NB4 (cell line): ENCODE measurements at regions not wholly inside any gene's neighbourhood (a gene's known extent, or its start where the extent isn't known, plus 50 kb on each side); places are given as distances from the start of the nearest gene placed in this dataset.

Source experiments
- MAX ChIP-seq: IDR thresholded peaks from 2 replicates; pipeline ENCODE4 v1.6.1; 2011; ENCODE audit warnings: low read depth, low read length
- MYC ChIP-seq: IDR thresholded peaks from 2 replicates; pipeline ENCODE4 v1.6.1; 2011; ENCODE audit warnings: low read depth, low read length
- POLR2A ChIP-seq: IDR thresholded peaks from 2 replicates; pipeline ENCODE4 v1.6.1; 2011; ENCODE audit warnings: mild to moderate bottlenecking; ENCODE audit not compliant: insufficient read length; ENCODE audit errors: extremely low read depth
- TF ChIP-seq, protein P1 (sequence below): IDR thresholded peaks from one replicate; pipeline ENCODE4 v1.5.1; 2012; ENCODE audit warnings: low read depth, low read length

DNA sequence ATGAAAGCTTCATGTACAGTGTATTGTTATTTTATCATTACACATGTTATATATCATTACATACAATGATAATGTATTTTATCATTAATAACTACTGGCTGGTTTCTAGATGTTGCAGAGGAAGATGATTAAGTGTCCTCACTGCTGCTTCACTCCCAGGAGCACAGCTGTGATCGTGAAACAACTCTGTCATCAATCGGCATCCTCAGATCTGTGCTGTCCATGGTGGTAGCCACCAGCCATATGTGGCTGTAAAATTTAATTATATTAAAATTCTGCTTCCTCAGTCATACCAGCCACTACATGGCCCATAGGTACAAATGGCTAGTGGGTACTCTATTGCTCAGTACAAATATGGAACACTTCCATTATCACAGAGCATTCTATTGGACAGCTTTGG, 379.4 kb upstream of the CFAP20DC start:
- TF ChIP-seq POLR2A, result no peak
- TF ChIP-seq, protein P1, sequence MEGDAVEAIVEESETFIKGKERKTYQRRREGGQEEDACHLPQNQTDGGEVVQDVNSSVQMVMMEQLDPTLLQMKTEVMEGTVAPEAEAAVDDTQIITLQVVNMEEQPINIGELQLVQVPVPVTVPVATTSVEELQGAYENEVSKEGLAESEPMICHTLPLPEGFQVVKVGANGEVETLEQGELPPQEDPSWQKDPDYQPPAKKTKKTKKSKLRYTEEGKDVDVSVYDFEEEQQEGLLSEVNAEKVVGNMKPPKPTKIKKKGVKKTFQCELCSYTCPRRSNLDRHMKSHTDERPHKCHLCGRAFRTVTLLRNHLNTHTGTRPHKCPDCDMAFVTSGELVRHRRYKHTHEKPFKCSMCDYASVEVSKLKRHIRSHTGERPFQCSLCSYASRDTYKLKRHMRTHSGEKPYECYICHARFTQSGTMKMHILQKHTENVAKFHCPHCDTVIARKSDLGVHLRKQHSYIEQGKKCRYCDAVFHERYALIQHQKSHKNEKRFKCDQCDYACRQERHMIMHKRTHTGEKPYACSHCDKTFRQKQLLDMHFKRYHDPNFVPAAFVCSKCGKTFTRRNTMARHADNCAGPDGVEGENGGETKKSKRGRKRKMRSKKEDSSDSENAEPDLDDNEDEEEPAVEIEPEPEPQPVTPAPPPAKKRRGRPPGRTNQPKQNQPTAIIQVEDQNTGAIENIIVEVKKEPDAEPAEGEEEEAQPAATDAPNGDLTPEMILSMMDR, result no peak
- no peak for TF ChIP-seq MAX
- no peak for TF ChIP-seq MYC
